GM18520 (cell line): ENCODE measurements at regions not wholly inside any gene's neighbourhood (a gene's known extent, or its start where the extent isn't known, plus 50 kb on each side); places are given as distances from the start of the nearest gene placed in this dataset.
"Not testable (repeated sequence)": the region's sequence is repeated elsewhere in the genome, so short reads cannot be mapped to it uniquely, and the experiment has no call there.

ENCODE experiments used
- ATAC-seq: cut with Tn5 transposase; IDR thresholded peaks from one replicate; pipeline ENCODE4 v1.9.1; 2021; ENCODE audit not compliant: unreplicated experiment

DNA sequence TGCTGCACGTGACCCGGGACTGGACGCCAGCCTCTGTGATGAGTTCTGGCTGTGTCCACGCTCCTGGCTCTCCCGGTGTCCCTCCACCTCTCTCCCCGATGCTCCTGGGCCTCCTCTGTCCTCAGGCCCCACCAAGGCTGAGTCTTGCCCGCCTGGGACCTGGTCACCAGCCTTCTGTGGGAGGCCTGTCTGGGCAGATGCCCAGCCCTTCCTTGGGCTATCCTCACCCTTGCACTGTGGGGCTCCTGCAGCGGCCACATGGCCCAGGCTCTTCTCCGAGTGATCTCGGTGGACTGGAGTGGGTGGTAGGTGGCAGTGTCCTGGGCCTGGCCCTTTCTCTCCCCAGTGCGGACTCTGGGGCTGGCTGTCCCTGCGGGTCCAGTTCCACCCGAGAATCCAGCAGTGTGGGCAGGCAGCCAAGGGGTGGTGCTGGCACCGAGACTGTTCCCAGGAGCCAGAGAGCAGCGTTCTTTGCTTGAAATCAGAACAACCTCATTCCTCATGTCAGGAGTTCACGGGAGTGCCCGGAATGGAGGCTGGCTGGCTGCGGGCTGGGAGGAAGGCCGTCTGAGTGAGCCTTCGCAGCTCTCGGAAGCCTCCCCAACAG is 94.6 kb downstream of the TMEM121 start:
- ATAC-seq = not testable (repeated sequence)

DNA sequence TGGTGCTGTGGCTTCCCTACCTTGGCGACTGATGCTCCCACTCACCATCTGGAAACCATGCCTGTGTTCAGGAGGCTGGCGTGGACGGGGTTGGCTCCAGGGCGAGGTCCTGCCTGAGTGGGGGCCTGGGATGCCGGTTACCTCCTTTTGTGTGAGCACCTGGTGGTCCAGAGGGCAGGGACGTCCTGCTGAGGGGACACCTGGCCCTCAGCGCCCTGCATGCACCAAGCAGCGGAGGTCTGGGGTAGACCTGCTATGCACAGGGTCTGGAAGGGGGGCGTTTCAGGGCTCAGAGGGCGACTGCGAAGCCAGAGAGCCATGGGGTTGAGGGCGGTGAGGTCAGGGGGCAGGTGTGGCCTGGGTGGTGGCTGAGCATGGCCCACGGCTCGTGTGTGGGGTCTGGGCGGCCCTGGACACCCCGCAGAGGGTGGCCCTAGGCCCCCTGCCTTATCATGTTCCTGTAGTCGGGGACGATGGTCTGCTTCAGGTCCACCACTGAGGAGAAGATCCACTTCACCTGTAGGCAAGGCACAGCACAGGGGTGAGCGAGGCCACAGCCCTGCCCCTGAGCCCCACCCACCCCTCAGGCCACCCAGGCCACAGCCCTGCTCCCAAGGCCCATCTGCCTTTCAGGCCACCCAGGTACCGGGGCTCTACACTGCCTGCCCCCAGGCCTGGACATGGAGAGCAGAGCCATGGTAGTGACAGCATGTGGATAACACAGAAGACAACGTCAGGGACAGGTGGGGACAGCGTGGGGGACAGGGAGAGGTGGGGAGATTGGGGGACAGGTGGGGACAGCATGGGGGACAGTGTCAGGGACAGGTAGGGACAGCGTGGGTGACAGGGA is 95.3 kb downstream of the TMEM121 start:
- ATAC-seq = not testable (repeated sequence)

DNA sequence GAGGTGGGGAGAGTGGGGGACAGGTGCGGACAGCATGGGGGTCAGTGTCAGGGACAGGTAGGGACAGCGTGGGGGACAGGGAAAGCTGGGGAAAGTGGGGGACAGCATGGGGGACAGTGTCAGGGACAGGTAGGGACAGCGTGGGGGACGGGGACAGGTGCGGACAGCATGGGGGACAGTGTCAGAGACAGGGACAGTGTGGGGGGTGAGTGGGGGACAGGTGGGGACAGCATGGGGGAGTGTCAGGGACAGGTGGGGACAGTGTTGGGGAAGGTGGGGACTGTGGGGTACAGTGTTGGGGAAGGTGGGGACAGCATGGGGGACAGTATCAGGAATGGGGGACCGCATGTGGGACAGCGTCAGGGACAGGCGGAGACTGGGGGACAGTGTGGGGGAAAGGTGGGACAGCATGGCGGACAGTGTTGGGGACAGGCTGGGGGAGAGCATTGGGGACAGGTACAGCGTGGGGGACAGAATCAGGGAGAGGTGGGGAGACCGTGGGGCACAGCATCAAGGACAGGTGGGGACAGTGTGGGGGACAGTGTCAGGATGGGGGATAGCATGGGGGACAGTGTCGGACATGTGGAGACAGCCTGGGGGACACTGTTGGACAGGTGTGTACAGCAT is 96.1 kb downstream of the TMEM121 start:
- no peak for ATAC-seq

DNA sequence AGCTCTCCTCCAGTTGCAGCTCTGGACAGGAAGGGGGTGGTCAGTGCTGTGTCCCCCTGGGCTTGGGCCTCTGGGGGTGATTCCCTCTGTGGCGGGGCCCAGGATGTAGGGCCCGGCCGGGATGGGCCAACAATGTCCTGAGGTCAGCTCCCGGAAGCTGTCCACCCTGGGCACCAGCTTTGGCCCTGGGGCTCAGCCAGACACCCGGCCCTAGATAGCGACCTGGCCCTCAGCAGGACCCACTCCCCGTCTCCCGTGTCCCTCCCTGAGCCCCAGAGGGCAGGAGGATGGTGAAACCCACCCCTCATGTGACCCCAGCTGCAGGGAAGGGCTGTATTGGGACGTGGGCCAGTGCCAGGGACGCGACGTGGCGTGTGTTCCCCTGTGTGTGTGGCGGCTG is 96.8 kb downstream of the TMEM121 start:
- not testable (repeated sequence) for ATAC-seq

DNA sequence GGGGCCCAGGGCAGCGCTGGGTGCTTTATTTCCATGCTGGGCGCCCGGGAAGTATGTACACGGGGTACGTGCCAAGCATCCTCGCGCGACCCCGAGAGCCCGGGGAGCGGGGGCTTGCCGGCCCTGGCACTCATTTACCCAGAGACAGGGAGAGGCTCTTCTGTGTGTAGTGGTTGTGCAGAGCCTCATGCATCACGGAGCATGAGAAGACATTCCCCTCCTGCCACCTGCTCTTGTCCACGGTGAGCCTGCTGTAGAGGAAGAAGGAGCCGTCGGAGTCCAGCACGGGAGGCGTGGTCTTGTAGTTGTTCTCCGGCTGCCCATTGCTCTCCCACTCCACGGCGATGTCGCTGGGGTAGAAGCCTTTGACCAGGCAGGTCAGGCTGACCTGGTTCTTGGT is 98.0 kb downstream of the TMEM121 start:
- ATAC-seq = not testable (repeated sequence)

DNA sequence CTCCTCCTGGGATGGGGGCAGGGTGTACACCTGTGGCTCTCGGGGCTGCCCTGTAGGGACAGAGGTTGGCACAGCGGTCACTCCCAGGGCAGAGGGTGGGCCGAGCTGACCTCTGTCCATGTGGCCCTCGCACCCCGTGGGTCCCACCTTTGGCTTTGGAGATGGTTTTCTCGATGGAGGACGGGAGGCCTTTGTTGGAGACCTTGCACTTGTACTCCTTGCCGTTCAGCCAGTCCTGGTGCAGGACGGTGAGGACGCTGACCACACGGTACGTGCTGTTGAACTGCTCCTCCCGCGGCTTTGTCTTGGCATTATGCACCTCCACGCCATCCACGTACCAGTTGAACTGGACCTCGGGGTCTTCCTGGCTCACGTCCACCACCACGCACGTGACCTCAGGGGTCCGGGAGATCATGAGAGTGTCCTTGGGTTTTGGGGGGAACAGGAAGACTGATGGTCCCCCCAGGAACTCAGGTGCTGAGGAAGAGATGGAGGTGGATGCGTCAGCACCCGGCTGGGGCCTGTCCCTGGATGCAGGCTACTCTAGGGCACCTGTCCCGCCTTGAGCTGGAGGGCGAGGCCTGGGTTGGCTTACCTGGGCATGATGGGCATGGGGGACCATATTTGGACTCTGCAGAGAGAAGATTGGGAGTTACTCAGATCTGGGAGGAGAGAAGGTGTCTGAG is 98.5 kb downstream of the TMEM121 start:
- ATAC-seq = not testable (repeated sequence)

DNA sequence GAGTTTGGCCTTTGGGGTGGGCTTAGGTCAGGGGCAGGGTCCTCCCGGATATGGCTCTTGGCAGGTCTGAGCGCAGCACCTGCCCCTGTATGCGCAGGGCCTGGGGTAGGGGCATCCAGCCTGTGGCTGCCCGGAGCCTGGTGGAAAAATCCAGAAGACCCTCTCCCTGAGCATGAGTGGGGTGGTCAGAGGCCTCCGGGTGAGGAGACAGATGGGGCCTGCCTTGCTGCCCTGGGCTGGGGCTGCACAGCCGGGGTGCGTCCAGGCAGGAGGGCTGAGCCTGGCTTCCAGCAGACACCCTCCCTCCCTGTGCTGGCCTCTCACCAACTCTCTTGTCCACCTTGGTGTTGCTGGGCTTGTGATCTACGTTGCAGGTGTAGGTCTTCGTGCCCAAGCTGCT is 99.1 kb downstream of the TMEM121 start:
- not testable (repeated sequence) for ATAC-seq

DNA sequence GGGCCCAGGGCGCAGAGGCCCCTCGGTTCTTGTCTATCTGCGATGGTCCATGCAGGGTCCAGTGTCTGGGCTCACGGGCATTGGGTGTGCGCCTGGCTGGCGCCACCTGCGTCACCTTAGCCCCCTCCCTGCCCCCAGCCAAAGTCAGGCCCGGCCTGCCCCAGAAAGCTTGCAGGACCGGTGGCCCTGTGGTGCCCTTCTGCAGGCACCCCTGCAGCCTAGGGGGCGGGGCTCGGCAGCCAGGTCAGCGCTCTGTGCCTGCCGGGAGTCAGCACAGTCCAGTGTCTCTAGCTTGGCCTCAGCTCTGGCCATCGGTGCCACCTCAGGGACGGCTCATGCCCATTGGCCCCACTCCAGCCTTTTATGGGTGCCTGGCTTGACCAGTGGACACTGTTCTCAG is 99.7 kb downstream of the TMEM121 start:
- ATAC-seq = not testable (repeated sequence)

DNA sequence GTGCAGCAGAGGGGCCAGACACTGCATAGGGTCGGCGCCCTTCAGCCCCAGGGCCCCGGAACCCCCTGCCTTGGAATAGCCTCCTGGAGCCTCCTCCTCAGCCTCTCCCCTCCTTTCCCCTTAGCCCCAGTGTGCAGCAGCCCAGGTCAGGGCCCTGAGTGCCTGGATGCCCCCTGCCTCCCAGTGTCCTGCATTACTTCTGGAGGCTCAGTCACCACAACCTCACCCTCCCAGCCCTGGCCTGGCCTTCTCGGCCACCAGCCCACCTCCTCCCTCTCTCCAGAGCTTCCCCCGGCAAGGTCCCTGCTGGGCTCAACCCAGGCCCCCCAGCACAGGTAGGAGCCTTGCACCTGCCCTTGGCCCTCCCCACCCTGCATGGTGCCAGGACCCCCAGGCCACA is 100.3 kb downstream of the TMEM121 start:
- ATAC-seq = not testable (repeated sequence)

DNA sequence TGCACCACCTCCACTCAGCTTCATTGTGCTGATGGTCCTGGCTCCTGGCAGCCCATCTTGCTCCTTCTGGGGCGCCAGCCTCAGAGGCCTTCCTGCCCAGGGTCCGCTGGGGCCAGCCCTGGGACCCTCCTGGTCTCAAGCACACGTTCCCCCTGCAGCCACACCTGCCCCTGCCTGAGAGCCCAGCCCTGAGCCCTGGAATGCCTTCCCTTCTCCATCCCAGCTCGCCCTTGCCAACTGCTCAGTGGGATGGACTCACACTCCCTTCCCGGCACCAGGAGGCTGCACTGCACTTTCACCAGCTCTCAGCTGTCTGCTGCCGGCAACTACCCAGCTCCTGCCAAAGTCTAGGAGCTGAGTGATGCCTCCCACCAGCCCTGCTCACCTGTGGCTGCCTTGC is 100.9 kb downstream of the TMEM121 start:
- ATAC-seq = not testable (repeated sequence)

DNA sequence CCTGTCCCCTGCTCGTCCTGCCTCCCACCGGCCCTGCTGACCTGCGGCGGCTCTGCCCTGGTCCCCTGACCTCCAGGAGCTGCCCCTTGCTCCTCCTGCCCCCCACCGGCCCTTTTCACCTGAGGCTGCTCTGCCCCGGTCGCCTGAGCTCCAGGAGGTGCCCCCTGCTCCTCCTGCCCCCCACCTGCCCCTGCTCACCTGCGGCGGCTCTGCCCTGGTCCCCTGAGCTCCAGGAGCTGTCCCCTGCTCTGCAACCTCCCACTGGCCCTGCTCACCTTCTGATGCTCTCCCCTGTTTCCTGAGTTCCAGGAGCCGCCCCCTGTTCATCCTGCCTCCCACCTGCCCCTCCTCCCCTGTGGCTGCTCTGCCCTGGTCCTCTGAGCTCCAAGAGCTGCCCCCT is 101.3 kb downstream of the TMEM121 start:
- ATAC-seq = no peak

DNA sequence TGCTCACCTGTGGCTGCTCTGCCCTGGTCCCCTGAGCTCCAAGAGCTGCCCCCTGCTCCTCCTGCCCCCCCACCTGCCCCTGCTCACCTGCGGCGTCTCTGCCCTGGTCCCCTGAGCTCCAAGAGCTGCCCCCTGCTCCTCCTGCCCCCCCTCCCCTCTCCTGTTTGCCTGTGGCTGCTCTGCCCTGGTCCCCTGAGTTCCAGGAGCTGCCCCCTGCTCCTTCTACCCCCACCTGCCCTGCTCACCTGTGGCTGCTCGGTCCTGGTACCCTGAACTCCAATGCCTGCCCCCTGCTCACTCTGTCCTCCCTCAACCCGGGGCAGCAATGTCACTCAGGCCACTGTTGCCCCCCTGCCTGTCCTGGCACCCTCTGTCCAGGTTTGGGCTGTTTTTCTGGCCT is 101.7 kb downstream of the TMEM121 start:
- not testable (repeated sequence) for ATAC-seq

DNA sequence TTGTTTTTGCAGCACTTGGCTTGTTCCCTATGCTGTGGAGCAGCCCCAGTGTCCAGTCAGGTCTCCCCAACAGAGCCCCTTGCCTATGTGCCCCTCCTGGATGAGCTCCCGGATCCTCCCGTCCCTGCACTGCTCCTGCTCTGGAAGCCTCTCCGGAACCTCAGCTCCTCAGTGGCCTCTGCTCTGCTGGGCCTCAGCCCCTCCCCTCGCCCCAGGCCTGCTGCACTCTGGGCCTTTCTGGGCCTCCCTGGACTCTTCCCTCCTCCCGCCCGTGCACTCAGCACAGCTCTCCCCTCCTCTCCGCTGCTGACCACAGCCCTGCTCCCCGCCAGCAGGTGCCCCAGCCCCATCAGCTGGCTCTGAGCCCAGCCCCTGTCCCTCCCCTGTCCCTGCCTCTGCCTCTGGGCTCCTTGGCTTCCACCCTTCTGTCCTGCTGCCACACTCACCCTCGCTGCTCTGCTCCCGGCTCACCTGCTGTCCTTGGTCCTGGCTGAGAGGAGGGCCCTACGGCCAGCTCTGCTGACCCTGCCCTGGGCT is 102.2 kb downstream of the TMEM121 start:
- not testable (repeated sequence) for ATAC-seq

DNA sequence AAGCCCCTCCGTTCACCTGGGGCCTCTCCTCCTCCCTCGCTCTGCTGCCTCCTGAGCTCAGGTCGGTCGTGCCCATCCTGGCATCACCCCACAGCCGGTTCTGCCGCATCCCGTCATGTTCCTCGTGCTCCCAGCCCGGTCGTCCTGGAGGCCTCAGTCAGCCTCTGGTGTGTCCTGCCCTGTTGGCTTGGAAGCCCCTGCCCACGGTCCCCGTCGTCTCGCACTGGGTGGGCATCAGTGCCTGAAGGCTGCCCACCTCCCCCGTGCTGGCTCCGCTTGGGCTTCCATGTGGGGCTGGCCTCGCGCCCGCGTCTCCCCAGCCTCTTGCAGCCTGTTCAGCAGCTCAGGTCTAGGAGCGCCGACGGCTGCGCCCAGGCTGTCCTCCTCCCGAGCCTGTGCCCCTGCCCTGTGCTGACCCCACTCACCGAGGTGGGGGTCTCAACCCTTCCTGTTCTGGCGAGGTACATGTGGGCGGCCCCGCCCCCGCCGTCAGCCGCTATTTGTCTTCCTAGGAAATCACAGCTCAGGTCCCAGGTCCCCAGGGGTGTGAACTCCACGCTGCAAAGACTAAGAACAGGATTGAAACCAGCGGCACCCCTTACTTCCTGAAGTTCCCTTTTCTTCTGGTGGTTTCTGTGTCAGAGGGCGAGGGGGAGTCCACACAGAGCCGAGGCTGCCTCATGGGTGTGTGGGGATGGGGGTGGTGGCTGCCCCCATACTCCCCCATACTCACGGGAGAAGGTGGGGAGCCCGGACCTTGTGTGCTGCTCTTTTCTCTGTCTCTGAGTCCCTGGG is 102.9 kb downstream of the TMEM121 start:
- ATAC-seq = not testable (repeated sequence)

DNA sequence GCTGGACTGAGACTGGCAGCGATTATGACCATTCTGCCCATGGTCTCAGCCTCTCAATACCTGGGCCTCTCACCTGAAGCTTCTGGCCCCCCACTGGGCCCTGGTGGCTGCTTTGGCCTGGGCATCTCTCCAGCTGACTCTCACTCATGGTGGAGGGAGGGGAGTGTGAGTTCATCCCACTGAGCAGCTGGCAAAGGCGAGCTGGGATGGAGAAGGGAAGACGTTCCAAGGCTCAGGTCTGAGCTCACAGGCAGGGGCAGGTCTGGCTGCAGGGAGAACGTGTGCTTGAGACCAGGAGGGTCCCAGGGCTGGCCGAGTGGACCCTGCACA is 103.5 kb downstream of the TMEM121 start:
- no peak for ATAC-seq

DNA sequence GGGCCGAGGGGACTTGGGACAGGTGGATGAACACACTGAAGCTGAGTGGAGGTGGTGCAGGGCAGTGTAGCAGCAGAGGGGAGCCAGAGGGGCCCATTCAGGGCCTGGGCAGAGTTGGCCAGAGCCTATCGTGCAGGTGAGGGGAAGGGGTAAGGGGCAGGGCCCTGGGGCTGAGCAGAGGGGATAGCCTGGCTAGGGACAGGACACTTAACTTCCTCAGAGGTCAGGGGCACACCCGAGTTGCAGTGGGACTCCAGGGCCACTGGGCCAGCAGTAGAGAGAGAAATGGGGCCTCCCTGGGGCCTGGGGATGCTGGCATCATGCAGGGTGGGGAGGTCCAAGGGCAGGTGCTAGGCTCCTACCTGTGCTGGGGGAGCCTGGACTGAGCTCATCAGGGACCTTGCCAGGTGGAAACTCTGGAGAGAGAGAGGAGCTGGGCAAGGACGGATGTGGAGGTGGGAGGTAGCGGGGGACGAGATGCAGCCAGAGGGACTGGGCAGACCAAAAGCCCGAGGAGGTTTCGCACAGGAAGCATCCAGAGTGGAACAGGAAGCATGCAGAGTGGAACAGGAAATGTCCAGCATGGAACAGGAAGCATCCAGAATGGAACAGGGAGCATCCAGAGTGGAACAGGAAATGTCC is 104.0 kb downstream of the TMEM121 start:
- ATAC-seq = not testable (repeated sequence)

DNA sequence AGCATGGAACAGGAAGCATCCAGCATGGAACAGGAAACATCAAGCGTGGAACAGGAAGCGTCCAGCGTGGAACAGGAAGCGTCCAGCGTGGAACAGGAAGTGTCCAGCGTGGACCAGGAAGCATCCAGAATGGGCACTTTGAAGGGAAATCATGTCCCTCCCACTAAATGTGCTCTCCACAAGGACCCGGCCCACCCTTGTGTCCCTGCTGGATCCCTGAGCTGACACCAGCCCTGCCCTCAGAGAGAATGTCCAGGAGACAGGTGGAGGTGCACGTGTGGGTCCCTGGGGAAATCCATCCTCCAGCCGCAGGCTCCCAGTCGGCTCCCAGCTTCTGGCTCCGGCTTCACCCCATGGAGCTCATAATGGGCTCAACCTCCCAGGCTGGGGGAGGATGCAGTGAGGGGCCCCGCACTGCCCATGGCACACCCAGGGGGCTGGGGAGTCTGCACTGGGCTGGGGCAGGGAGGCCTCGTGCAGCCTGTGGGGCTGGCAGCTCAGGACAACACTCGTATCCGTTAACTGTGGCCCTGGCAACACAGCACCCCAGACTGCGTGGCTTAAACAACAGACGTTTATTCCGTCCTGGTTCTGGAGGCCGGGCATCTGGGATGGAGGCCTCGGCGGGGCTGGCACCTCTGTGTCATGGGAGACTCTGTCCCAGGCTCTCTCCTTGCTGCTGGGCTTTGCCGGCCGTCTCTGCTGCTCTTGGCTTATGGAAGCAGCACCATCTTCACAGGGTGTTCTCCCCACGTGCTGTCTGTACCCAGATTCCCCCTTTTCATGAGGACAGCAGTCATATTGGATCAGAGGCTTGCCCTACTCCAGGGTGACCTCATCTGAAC is 104.8 kb downstream of the TMEM121 start:
- not testable (repeated sequence) for ATAC-seq

DNA sequence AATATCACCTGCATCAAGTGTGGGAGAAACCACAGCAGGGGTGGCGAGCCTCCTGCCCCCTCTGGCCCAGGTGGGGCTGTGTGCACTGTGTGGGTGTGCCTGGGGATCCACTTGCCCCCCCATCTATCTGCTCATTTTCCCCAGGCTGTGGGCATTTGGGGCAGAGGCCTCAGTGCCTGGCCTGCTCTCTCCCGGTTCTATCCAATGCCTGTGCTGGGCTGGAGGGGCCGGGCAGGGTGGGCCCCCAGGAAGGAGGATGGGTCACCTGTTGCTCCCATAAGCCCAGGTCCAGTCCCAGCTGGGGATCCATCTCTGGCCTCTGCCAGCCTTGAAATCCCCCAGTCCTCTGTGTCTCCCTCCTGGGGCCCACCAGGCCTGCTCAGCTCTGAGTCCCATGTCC is 105.6 kb downstream of the TMEM121 start:
- no peak for ATAC-seq

DNA sequence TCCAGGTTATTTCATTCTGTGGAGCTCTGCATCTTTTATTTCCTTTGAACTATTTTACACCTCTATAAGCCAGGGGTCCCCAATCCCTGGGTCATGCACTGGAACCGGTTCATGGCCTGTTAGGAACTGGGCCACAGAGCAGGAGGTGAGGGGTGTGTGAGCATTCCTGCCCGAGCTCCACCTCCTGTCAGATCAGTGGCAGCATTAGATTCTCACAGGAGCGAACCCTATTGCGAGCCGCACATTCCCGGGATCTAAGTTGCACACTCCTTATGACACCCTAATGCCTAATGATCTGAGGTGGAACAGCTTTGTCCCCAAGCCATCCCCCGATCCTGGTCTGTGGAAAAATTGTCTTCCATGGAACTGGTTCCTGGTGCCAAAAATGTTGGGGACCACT is 107.2 kb downstream of the TMEM121 start:
- not testable (repeated sequence) for ATAC-seq
